ENCODE measurements at regions not wholly inside any gene's neighbourhood (a gene's known extent, or its start where the extent isn't known, plus 50 kb on each side); places are given as distances from the start of the nearest gene placed in this dataset.

- Mint-ChIP-seq H3K4me1 (ENCODE audit: low read depth) (no peaks in the 10 kb centered on the region), H3K27me3 (ENCODE audit: low read depth) (no peaks in the 10 kb centered on the region), H3K9me3 (ENCODE audit: low read depth) (peaks cover 3% of the 10 kb centered on the region), H3K4me3 (ENCODE audit: unreplicated experiment) (no peak overlapping the region), H3K27ac (ENCODE audit: unreplicated experiment) (no peak overlapping the region), H3K36me3 (ENCODE audit: low read depth) (peaks cover 3% of the 10 kb centered on the region)
- DNase-seq (ENCODE audit: low spot score): no peak
- TF ChIP-seq CTCF (IDR thresholded peaks at IDR 0.05): no peak
Measured at GRCh38 chr5:92980491-92980890, 600.5 kb downstream of the NR2F1-AS1 start.

- H3K27ac Mint-ChIP-seq (ENCODE audit: unreplicated experiment): no peak overlapping the region
- H3K4me3 Mint-ChIP-seq (ENCODE audit: unreplicated experiment): no peak overlapping the region
- no peaks in the 10 kb centered on the region for H3K4me1 Mint-ChIP-seq (ENCODE audit: low read depth)
- TF ChIP-seq CTCF (IDR thresholded peaks at IDR 0.05): no peak
- H3K27me3 Mint-ChIP-seq (ENCODE audit: low read depth): no peaks in the 10 kb centered on the region
- H3K9me3 Mint-ChIP-seq (ENCODE audit: low read depth): peaks cover 6% of the 10 kb centered on the region
- no peak for DNase-seq (ENCODE audit: low spot score)
- H3K36me3 Mint-ChIP-seq (ENCODE audit: low read depth): peaks cover 3% of the 10 kb centered on the region
Measured at GRCh38 chr5:92979716-92980115, 601.3 kb downstream of the NR2F1-AS1 start.

GRCh38 chr5:92977846-92978540 lies 603.0 kb downstream of the NR2F1-AS1 start:
- TF ChIP-seq CTCF (IDR thresholded peaks at IDR 0.05): no peak
- H3K36me3 Mint-ChIP-seq (ENCODE audit: low read depth): peaks cover 3% of the 10 kb centered on the region
- H3K4me3 Mint-ChIP-seq (ENCODE audit: unreplicated experiment): no peak overlapping the region
- no peaks in the 10 kb centered on the region for H3K4me1 Mint-ChIP-seq (ENCODE audit: low read depth)
- H3K27me3 Mint-ChIP-seq (ENCODE audit: low read depth): no peaks in the 10 kb centered on the region
- H3K27ac Mint-ChIP-seq (ENCODE audit: unreplicated experiment): no peak overlapping the region
- H3K9me3 Mint-ChIP-seq (ENCODE audit: low read depth): peaks cover 11% of the 10 kb centered on the region
- no peak for DNase-seq (ENCODE audit: low spot score)

- no peak for DNase-seq (ENCODE audit: low spot score)
Measured at GRCh38 chr5:92976156-92976555, 604.9 kb downstream of the NR2F1-AS1 start.

GRCh38 chr5:92969781-92970237 lies 611.2 kb downstream of the NR2F1-AS1 start:
- TF ChIP-seq CTCF (IDR thresholded peaks at IDR 0.05): no peak
- Mint-ChIP-seq H3K27me3 (ENCODE audit: low read depth) (no peaks in the 10 kb centered on the region), H3K27ac (ENCODE audit: unreplicated experiment) (no peak overlapping the region), H3K9me3 (ENCODE audit: low read depth) (peaks cover 6% of the 10 kb centered on the region), H3K4me1 (ENCODE audit: low read depth) (no peaks in the 10 kb centered on the region), H3K36me3 (ENCODE audit: low read depth) (no peaks in the 10 kb centered on the region), H3K4me3 (ENCODE audit: unreplicated experiment) (no peak overlapping the region)
- DNase-seq (ENCODE audit: low spot score): no peak

More at GRCh38 chr5:92976156-92976555, 604.9 kb downstream of the NR2F1-AS1 start:
- Mint-ChIP-seq H3K27ac (ENCODE audit: unreplicated experiment) (no peak overlapping the region), H3K4me3 (ENCODE audit: unreplicated experiment) (no peak overlapping the region), H3K27me3 (ENCODE audit: low read depth) (no peaks in the 10 kb centered on the region), H3K36me3 (ENCODE audit: low read depth) (peaks cover 3% of the 10 kb centered on the region), H3K4me1 (ENCODE audit: low read depth) (no peaks in the 10 kb centered on the region), H3K9me3 (ENCODE audit: low read depth) (peaks cover 11% of the 10 kb centered on the region)
- TF ChIP-seq CTCF (IDR thresholded peaks at IDR 0.05): no peak
